A549 (cell line): ENCODE measurements at regions not wholly inside any gene's neighbourhood (a gene's known extent, or its start where the extent isn't known, plus 50 kb on each side); places are given as distances from the start of the nearest gene placed in this dataset.

Experiments
- ATAC-seq, 2 experiments: fragments of 200-7000 bp in 1 of 2; fragments of >200 bp in 1 of 2; cut with Nextera tagmentation in 1 of 2; cut with Tn5 transposase in 1 of 2; 3 replicates each; pipeline versions ENCODE4 v1.8.0 to v1.9.1; 2018 to 2020; ENCODE audit warnings: mild to moderate bottlenecking in 1 of 2, moderate library complexity in 1 of 2
- CTCF ChIA-PET: fragments of 300-600 bp; sonication (Branson Sonifier 250); formaldehyde crosslinking; extraction: SDS; loops from one replicate; lab custom pipeline; 2021; ENCODE audit warnings: antibody characterized with exemption, inconsistent platforms; lab: Yijun Ruan, JAX
- POLR2A ChIA-PET: fragments of 350-600 bp; formaldehyde crosslinking; extraction: SDS; loops from one replicate; lab custom pipeline; 2021; ENCODE audit warnings: antibody characterized with exemption, inconsistent platforms; lab: Yijun Ruan, JAX
- DNase-seq, 2 experiments: peaks; one replicate each; pipeline versions ENCODE4 v3.0.0 to v3.0.0-alpha.2; 2011 to 2016; ENCODE audit warnings: low read depth in 1 of 2, low spot score in 1 of 2
- FAIRE-seq: peaks from 2 replicates; lab custom pipeline; 2011; peaks lifted over from hg19 to GRCh38; lab: Jason Lieb, UNC
- H3K27ac ChIP-seq, 2 experiments: fragments of >200 bp; sonication (Bioruptor Twin); formaldehyde crosslinking; 3 replicates each; pipeline ENCODE4 v1.5.1; 2016 to 2017
- H3K4me1 ChIP-seq: fragments of >200 bp; sonication (Bioruptor Twin); formaldehyde crosslinking; 3 replicates; pipeline ENCODE4 v1.6.1; 2016
- H3K4me2 ChIP-seq: fragments of >200 bp; sonication (Bioruptor Twin); formaldehyde crosslinking; 3 replicates; pipeline ENCODE4 v1.6.1; 2016
- H3K4me3 ChIP-seq: fragments of >200 bp; sonication (Bioruptor Twin); formaldehyde crosslinking; 3 replicates; pipeline ENCODE4 v1.5.1; 2016
- H3K9me3 ChIP-seq: fragments of >200 bp; sonication (Bioruptor Twin); formaldehyde crosslinking; 3 replicates; pipeline ENCODE4 v1.6.1; 2016
- BHLHE40 ChIP-seq: IDR thresholded peaks from 2 replicates; pipeline ENCODE4 v1.6.1; 2012; ENCODE audit warnings: low read depth, low read length, inconsistent platforms
- CHD4 ChIP-seq: fragments of 200-600 bp; sonication (generic); IDR thresholded peaks from 2 replicates; pipeline ENCODE4 v1.6.1; 2016; ENCODE audit warnings: antibody characterized with exemption, mild to moderate bottlenecking, borderline replicate concordance
- EHMT2 ChIP-seq: fragments of 200-600 bp; sonication (generic); IDR thresholded peaks from 2 replicates; pipeline ENCODE4 v1.6.1; 2016; ENCODE audit warnings: antibody characterized with exemption, low read depth, mild to moderate bottlenecking, moderate library complexity
- ESRRA ChIP-seq: fragments of 150-350 bp; IDR thresholded peaks from 2 replicates; pipeline ENCODE4 v1.6.1; 2014; ENCODE audit warnings: mild to moderate bottlenecking, low read length, borderline replicate concordance
- FOSB ChIP-seq: fragments of 250-450 bp; sonication (Bioruptor Pico); IDR thresholded peaks from 2 replicates; pipeline ENCODE4 v1.5.0; 2020; ENCODE audit warnings: mild to moderate bottlenecking, moderate library complexity
- GATA3 ChIP-seq: IDR thresholded peaks from 2 replicates; pipeline ENCODE4 v1.6.1; 2012; ENCODE audit warnings: borderline replicate concordance
- HOXB13 ChIP-seq: fragments of 250-450 bp; sonication (Bioruptor Pico); IDR thresholded peaks from 2 replicates; pipeline ENCODE4 v1.5.0; 2020; ENCODE audit warnings: low read depth, mild to moderate bottlenecking, moderate library complexity
- HOXB5 ChIP-seq: fragments of 250-450 bp; sonication (Bioruptor Pico); IDR thresholded peaks from 2 replicates; pipeline ENCODE4 v1.5.0; 2020; ENCODE audit warnings: mild to moderate bottlenecking, moderate library complexity
- KDM1A ChIP-seq: fragments of 200-600 bp; sonication (generic); IDR thresholded peaks from 2 replicates; pipeline ENCODE4 v1.6.1; 2016; ENCODE audit warnings: low read depth, mild to moderate bottlenecking
- MAZ ChIP-seq: fragments of 150-350 bp; IDR thresholded peaks from 2 replicates; pipeline ENCODE4 v1.6.1; 2014; ENCODE audit warnings: antibody characterized with exemption, low read depth, low read length, borderline replicate concordance
- NFE2L2 ChIP-seq: fragments of 150-350 bp; conservative IDR thresholded peaks from 2 replicates; pipeline ENCODE4 v1.6.1; 2014; ENCODE audit warnings: low read length
- NR3C1 ChIP-seq: fragments of >200 bp; sonication (Bioruptor Twin); formaldehyde crosslinking; IDR thresholded peaks from 3 replicates; pipeline ENCODE4 v1.6.1; 2017
- POLR2A ChIP-seq: IDR thresholded peaks from 2 replicates; pipeline ENCODE4 v1.6.1; 2012; ENCODE audit warnings: mild to moderate bottlenecking, low read length
- RCOR1 ChIP-seq: fragments of 150-350 bp; IDR thresholded peaks from 2 replicates; pipeline ENCODE4 v1.6.1; 2014; ENCODE audit warnings: antibody characterized with exemption, low read length, low read depth
- RNF2 ChIP-seq: fragments of 200-600 bp; sonication (generic); IDR thresholded peaks from 2 replicates; pipeline ENCODE4 v1.6.1; 2016; ENCODE audit warnings: low read depth, mild to moderate bottlenecking, antibody characterized with exemption, moderate library complexity, borderline replicate concordance
- TP53 ChIP-seq: fragments of 250-450 bp; sonication (Bioruptor Pico); IDR thresholded peaks from 2 replicates; pipeline ENCODE4 v1.5.0; 2021; ENCODE audit warnings: mild to moderate bottlenecking, moderate library complexity
- ZC3H11A ChIP-seq: fragments of 450-650 bp; IDR thresholded peaks from 2 replicates; pipeline ENCODE4 v1.6.1; 2014; ENCODE audit warnings: antibody characterized with exemption, mild to moderate bottlenecking
- ZNF302 ChIP-seq: fragments of 250-450 bp; sonication (Bioruptor Pico); IDR thresholded peaks from 2 replicates; pipeline ENCODE4 v1.9.0; 2021; ENCODE audit warnings: inconsistent platforms, mild to moderate bottlenecking, moderate library complexity
- WGBS: methylation state at CpG from one replicate; pipeline ENCODE4 v1.1.6; 2017; ENCODE audit errors: missing lambda C conversion rate; 5-methylcytosine and 5-hydroxymethylcytosine counted together
- TF ChIP-seq, protein P1 (sequence below): fragments of 200-600 bp; sonication (generic); IDR thresholded peaks from 2 replicates; pipeline ENCODE4 v1.6.1; 2016; ENCODE audit warnings: antibody characterized with exemption, mild to moderate bottlenecking, moderate library complexity
- TF ChIP-seq, protein P2 (sequence below): fragments of >200 bp; sonication (Bioruptor Twin); formaldehyde crosslinking; IDR thresholded peaks from 3 replicates; pipeline ENCODE4 v1.6.1; 2016
- TF ChIP-seq, protein P3 (sequence below): fragments of 150-350 bp; IDR thresholded peaks from 2 replicates; pipeline ENCODE4 v1.6.1; 2014; ENCODE audit warnings: low read depth, mild to moderate bottlenecking, low read length
- TF ChIP-seq, protein P4 (sequence below): fragments of >200 bp; sonication (Bioruptor Twin); formaldehyde crosslinking; IDR thresholded peaks from 2 replicates; pipeline ENCODE4 v1.6.1; 2016
- TF ChIP-seq, protein P5 (sequence below): fragments of >200 bp; sonication (Bioruptor Twin); formaldehyde crosslinking; IDR thresholded peaks from 3 replicates; pipeline ENCODE4 v1.5.1; 2016

DNA sequence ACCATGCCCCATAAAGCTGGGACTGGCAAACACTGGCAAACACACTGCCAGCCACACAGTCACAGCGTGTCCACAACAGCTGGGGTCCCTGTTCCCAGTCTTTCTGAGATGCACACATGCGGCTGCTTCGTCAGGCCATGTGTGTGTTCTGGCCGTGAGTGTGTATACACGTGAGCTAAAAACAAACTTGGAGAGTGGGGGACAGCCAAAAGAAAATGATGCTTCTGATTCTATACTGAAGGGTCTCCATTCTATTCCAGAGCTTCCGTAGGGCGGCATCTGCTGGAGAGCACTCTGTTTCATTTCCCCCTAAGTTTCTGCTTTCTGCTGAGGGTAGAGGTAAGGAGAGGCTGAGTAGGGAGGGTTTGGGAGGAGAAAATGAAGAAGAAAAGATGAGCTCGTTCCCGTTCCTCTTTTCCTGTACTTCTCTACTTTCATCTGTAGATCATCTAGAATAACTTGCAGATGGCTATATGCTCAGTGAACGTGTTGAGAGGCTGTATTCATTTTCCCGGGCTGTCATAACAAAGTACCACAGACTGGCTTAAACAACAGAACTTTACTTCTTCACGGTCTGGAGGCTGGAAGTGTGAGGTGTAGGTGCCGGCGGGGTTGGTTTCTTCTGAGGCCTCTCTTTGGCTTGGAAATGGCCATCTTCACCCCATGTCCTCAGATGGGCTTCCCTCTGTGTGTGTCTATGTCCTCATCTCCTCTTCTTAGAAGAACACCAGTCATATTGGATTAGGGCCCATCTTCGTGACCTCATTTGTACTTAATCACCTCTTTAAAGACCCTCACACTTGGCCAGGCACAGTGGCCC, 151.6 kb downstream of the TOMM20 start:
- CTCF ChIA-PET: interaction anchor here (0.6 to 12.5 kb wide), 12 partner anchors 12 to 1248 kb away, joined by 3 to 94 read pairs (median 4); no protein-coding TSS in a partner anchor
- POLR2A ChIA-PET: interaction anchor here (2.9 kb wide), 1 partner anchor 91 kb away, joined by 14 read pairs; no protein-coding TSS in a partner anchor
- no peak for FAIRE-seq
- 95% methylated on average over 15 of the region's 15 CpGs for whole genome bisulfite sequencing
- H3K9me3 ChIP-seq: no peaks in the 10 kb centered on the region
- DNase-seq: no peak
- peaks cover 92% of the 10 kb centered on the region for H3K4me1 ChIP-seq
- peak overlapping the region; percentile 94 to 95 for H3K27ac ChIP-seq
- no peak overlapping the region for H3K4me3 ChIP-seq
- H3K4me2 ChIP-seq: peak overlapping the region; percentile 52; the same call in 2 of the 3 replicates
- ATAC-seq: no peak
- TF ChIP-seq HOXB13 (CRISPR knock-in tag): no peak
- no peak for TF ChIP-seq HOXB5 (CRISPR knock-in tag)
- no peak for TF ChIP-seq RCOR1
- TF ChIP-seq NR3C1: no peak
- TF ChIP-seq BHLHE40: no peak
- TF ChIP-seq ESRRA: no peak
- TF ChIP-seq NFE2L2: no peak
- no peak for TF ChIP-seq EHMT2
- TF ChIP-seq ZC3H11A: no peak
- TF ChIP-seq MAZ: no peak
- TF ChIP-seq, protein P1, sequence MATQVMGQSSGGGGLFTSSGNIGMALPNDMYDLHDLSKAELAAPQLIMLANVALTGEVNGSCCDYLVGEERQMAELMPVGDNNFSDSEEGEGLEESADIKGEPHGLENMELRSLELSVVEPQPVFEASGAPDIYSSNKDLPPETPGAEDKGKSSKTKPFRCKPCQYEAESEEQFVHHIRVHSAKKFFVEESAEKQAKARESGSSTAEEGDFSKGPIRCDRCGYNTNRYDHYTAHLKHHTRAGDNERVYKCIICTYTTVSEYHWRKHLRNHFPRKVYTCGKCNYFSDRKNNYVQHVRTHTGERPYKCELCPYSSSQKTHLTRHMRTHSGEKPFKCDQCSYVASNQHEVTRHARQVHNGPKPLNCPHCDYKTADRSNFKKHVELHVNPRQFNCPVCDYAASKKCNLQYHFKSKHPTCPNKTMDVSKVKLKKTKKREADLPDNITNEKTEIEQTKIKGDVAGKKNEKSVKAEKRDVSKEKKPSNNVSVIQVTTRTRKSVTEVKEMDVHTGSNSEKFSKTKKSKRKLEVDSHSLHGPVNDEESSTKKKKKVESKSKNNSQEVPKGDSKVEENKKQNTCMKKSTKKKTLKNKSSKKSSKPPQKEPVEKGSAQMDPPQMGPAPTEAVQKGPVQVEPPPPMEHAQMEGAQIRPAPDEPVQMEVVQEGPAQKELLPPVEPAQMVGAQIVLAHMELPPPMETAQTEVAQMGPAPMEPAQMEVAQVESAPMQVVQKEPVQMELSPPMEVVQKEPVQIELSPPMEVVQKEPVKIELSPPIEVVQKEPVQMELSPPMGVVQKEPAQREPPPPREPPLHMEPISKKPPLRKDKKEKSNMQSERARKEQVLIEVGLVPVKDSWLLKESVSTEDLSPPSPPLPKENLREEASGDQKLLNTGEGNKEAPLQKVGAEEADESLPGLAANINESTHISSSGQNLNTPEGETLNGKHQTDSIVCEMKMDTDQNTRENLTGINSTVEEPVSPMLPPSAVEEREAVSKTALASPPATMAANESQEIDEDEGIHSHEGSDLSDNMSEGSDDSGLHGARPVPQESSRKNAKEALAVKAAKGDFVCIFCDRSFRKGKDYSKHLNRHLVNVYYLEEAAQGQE: no peak
- no peak for TF ChIP-seq ZNF302 (CRISPR knock-in tag)
- TF ChIP-seq GATA3: no peak
- TF ChIP-seq, protein P2, sequence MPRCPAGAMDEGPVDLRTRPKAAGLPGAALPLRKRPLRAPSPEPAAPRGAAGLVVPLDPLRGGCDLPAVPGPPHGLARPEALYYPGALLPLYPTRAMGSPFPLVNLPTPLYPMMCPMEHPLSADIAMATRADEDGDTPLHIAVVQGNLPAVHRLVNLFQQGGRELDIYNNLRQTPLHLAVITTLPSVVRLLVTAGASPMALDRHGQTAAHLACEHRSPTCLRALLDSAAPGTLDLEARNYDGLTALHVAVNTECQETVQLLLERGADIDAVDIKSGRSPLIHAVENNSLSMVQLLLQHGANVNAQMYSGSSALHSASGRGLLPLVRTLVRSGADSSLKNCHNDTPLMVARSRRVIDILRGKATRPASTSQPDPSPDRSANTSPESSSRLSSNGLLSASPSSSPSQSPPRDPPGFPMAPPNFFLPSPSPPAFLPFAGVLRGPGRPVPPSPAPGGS: no peak
- TF ChIP-seq, all 56 proteins: peak for 0

DNA sequence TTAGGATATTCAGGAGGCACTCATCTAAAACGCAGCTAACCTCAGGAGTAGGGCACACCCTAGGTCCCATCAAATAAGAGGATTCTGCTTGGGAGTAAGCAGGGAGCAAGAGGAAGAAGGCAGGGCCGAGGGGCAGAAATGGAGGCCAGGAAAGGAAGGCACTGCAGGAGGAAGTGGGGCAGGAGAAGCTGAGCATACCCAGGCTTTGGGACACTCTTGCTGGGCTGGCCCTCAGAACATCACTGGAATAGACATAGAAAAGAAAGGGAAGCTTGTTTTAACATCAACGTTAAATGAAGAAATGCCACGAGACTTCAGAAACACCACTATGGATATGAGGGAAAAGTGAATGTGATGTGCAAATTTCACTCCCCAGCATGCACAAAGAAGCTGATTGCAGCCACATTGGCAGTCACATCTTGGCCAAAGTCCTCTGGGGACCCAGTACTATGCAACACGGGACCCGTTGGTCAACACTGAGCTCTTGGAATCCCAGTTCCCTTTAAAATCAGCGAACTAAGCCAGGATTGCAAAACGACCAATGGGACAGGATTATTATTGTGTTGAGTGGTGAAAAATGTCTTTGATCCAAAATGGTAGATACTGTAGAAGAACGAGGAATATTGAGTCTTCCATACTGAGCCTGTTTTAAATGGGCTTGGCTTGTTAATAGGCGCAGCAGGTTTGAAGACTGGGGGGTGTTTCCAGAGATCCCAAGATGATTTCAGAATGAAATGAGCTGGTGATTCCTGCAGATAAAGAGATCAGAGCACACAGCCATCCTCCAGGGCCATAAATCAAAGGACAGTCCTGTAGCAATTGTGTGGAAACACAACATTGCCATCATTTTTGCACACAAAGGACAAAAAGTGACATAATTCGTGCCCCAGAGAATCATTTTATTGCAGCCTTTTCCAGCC, 152.4 kb downstream of the TOMM20 start:
- no peak overlapping the region for H3K4me3 ChIP-seq
- FAIRE-seq (no peak), DNase-seq (no peak), ATAC-seq (no peak)
- peak overlapping the region; percentile 62 for H3K4me2 ChIP-seq
- peaks cover 93% of the 10 kb centered on the region for H3K4me1 ChIP-seq
- POLR2A ChIA-PET: interaction anchor here (1.0 to 2.9 kb wide), 11 partner anchors 14 to 481 kb away, joined by 3 to 14 read pairs (median 6); partner anchors contain the start of gene IRF2BP2
- WGBS: 85% methylated on average over 11 of the region's 11 CpGs
- peak overlapping the region; percentile 94 to 95 for H3K27ac ChIP-seq
- no peaks in the 10 kb centered on the region for H3K9me3 ChIP-seq
- CTCF ChIA-PET: interaction anchor here (0.6 to 12.5 kb wide), 18 partner anchors 11 to 1247 kb away, joined by 3 to 94 read pairs (median 4); no protein-coding TSS in a partner anchor
- 0 out of 2 replicates have a peak, but pooled peaks have one; percentile 30 for TF ChIP-seq HOXB5 (CRISPR knock-in tag)
- TF ChIP-seq TP53 (CRISPR knock-in tag): no peak
- no peak for TF ChIP-seq RNF2
- TF ChIP-seq NFE2L2: no peak
- TF ChIP-seq CHD4: no peak
- no peak for TF ChIP-seq ESRRA
- TF ChIP-seq, protein P3, sequence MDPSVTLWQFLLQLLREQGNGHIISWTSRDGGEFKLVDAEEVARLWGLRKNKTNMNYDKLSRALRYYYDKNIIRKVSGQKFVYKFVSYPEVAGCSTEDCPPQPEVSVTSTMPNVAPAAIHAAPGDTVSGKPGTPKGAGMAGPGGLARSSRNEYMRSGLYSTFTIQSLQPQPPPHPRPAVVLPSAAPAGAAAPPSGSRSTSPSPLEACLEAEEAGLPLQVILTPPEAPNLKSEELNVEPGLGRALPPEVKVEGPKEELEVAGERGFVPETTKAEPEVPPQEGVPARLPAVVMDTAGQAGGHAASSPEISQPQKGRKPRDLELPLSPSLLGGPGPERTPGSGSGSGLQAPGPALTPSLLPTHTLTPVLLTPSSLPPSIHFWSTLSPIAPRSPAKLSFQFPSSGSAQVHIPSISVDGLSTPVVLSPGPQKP: no peak
- TF ChIP-seq, protein P4, sequence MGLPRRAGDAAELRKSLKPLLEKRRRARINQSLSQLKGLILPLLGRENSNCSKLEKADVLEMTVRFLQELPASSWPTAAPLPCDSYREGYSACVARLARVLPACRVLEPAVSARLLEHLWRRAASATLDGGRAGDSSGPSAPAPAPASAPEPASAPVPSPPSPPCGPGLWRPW: no peak
- no peak for TF ChIP-seq POLR2A
- TF ChIP-seq HOXB13 (CRISPR knock-in tag): peak; percentile 50; the same call in 1 of the 2 replicates
- TF ChIP-seq, protein P2: no peak
- TF ChIP-seq, protein P5, sequence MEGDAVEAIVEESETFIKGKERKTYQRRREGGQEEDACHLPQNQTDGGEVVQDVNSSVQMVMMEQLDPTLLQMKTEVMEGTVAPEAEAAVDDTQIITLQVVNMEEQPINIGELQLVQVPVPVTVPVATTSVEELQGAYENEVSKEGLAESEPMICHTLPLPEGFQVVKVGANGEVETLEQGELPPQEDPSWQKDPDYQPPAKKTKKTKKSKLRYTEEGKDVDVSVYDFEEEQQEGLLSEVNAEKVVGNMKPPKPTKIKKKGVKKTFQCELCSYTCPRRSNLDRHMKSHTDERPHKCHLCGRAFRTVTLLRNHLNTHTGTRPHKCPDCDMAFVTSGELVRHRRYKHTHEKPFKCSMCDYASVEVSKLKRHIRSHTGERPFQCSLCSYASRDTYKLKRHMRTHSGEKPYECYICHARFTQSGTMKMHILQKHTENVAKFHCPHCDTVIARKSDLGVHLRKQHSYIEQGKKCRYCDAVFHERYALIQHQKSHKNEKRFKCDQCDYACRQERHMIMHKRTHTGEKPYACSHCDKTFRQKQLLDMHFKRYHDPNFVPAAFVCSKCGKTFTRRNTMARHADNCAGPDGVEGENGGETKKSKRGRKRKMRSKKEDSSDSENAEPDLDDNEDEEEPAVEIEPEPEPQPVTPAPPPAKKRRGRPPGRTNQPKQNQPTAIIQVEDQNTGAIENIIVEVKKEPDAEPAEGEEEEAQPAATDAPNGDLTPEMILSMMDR: no peak
- peak; percentile 35; the same call in 1 of the 2 replicates for TF ChIP-seq FOSB (CRISPR knock-in tag)
- no peak for TF ChIP-seq ZNF302 (CRISPR knock-in tag)
- no peak for TF ChIP-seq KDM1A
